GM21515 (cell line): ENCODE measurements at regions not wholly inside any gene's neighbourhood (a gene's known extent, or its start where the extent isn't known, plus 50 kb on each side); places are given as distances from the start of the nearest gene placed in this dataset.

Source experiments
- ATAC-seq: cut with Tn5 transposase; IDR thresholded peaks from one replicate; pipeline ENCODE4 v1.9.1; 2021; ENCODE audit not compliant: unreplicated experiment

DNA sequence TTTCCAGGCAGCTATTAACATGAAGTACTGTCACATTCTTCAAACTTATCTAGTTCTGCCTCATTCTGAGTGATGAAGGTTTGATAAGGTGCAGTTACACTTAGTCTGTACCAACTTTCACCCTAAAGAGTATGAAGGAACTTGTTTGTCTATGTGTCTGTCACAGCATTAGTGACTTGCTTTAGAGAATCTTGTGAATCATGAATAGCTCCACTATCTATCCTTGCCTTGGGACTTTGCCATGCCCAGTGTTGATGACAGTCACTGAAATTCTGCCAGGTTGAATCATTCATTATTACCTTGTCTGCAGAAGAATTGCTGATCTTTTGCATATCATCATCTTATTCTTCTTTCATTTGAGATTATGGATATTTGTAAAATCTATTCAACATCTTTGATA is 50.9 kb upstream of the A1CF start:
- ATAC-seq: no peak

DNA sequence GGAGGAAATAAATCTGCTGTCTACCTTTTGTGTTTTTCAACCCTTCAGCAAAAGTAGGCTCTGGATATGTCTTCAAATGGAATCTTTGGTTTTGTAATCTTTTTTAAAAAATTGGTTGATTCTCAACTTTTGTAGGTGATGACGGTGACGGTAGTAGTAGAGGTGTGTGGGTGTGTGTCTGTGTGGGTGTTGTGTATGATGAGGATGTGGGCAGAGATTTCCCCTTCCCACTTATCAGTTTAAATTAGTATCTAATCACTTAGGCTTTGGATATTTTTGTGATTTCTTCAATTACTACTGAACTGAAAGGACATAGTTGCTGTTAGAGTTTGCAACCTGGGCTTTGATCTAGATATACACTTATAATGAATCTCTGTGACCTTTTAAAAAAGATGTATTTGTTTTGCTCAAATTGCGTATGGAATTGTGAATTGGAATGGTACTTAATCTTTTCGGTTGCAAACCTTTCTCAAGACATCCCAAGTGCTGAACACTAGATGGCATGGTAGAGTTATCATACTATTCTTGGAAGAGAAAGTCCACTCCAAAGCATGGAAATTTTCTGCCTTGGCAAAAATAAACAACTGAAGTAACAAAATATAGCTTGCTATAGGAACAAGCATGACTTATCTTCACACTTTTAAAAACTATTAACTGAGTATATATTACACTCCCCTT is 51.9 kb upstream of the A1CF start:
- ATAC-seq: no peak

DNA sequence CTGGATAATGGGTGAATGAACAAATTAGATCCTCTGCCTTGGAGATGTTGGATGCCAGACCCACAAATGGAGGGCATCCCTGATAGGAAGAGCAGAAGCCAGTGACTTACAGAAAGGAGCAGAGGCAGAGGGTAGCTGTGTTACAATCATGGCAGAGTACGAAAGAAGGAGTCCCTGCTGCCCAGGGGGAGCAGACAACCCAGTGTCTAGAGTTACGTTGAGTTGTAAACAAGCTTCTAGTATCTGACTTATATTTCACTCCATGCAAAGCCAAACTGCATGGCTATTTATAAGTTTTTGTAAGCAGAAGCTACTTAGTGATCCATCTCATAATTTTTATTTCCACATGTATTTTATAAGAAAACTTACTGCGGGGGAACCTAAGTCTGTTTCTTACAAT is 56.2 kb upstream of the A1CF start:
- ATAC-seq: no peak

DNA sequence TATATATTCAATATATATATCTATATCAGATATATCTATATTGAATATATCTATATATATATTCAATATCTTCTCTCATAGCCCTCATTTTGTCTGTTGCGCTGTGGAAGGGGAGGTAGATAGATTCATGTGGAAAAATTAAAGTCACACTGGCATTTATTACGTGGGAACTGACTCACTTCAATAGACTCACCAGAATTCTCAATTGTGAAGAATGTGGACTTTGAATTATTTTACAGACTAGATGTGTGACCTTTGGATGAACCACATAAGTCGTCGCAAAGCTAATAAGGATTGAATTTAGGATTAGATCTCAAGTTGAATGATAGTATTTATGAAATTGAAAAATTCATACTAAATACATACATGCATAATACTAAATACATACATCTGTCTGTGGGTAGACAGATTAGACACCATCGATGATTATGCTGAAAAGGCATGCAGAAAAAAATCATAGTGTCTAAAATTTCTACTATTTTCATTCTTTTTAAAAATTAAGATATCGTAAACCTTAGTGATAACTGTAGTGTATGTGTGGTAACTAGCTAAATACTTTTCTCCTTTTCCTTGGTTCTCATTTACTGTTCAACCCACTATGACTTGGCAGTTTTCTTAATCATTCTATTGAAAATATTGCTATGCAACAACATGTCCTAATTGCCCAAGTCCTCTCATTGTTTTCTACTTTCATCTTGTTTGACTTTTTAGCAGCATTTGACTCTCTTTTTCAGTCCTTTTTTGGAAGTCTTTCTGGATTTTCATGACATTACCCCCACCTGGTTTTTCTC is 61.8 kb upstream of the A1CF start:
- ATAC-seq: no peak

DNA sequence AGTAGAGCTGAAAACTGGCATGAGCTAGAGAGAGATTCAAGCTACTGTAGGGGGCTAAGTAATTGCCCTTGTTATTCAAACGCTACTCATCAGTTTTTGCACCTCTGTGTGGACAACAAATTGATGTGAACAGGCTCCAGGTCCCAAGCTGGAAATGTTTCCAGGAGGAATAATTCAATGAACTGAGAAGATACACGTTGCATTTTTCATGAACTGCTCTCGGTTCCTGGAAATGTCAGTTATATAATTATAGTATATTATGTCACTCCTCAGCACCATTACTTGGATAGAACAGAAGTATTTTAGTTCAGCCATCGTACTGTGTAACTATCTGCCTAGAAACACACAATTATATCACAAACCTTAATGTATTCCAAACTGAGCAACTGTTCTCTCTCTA is 65.9 kb upstream of the A1CF start:
- no peak for ATAC-seq

DNA sequence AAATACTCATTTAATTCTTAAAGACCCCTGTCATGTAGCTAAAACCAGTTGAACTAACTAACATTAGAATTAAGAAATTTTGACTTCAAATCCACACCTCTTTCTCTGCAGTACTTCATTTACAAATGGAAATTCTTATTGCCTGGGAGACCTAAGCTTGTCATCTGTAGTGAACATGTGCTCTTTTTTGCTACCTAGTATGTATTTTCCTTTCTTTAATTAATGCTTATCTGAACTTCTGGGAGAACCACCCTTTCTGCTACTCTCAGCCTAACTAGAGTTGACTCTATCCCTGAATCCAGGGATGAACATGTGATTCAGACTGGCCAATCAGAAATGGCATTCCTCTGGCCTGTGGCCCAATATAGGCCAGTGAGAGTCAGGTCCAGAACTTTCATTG is 75.9 kb upstream of the A1CF start:
- ATAC-seq: no peak

DNA sequence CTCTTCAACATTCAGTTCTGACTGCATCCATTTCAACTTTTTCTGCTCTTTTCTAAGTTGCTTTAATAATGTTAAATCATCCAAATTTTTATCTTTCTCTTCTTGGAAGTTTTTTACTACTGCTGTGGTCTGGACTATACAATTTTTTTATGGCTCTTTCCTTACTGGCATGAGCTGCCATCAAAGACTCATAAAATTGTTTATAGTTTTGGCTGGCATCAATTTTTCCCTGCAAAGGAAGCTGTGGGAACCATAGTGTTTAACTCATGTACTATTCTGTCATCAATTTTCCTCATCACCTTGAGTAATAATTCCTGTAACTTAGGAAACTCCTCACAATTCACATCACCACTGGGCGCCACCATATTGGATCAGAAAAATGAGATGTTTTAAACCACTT is 77.6 kb upstream of the A1CF start:
- no peak for ATAC-seq

DNA sequence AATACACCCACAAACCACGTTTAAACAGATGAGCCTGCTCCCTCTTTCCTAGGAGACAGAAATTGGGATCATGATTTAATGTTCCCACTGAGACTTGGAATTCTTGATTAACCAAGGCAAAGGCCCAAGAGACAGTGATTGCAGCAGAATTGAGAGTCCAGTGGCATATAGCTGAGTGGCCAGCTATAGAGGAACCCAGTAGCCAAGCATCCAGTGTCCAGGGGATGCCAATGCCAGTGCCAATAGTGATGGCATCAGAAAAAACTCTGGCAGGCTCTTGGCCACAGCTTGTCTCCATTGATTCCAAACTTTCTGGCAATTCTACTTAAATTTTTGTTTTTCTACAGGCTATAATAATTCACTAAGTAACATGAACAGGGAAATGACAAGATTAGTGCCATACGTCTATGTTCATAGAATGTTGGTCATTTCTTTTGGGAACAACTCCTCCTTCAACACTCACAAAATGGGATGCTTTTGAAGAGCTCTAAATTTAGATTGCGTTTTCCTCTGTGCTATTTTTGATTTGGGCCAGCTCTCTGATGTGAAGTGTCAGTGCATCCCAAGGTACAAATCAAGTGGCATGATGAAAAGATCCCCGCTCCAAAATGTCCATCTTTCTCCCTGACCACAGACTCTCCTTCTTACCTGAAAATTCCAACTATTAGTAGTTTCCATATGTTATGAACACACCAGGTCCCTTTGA is 83.1 kb upstream of the A1CF start:
- no peak for ATAC-seq

DNA sequence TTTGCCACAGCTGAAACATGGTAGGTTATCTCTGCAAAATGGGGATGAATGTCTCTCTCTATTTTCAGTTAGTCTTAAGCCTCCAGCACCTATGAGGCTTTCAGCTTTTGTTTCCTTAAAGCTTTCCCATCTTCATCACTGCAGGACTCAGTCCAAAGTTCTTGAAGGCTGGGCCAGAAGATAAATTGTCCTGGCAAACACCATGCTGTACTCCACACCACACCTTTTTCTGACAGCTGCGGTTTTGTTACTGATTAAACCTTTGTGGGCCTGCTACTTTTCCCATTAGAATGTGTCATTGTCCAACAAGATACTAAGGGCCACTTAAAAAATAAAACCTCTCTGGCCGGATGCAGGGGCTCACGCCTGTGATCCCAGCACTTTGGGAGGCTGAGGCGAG is 87.2 kb upstream of the A1CF start:
- no peak for ATAC-seq

DNA sequence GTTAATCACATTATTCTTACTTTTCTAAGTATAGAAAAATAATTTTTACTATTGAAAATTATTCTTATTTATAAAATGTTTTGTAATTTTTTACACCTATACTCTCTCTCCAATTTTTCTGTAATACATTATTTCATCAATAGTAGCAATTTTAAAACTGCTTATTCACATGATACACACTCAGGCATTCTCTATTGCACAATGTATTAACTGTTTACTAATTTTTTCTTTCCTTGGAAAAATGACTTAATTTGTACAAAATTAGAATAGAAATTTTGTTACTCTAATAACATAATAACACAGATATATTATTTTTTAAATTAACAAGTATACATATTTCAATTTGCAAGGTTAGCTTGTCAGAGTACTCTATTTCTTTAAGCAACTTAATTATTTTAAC is 92.9 kb upstream of the PRKG1 start:
- no peak for ATAC-seq

DNA sequence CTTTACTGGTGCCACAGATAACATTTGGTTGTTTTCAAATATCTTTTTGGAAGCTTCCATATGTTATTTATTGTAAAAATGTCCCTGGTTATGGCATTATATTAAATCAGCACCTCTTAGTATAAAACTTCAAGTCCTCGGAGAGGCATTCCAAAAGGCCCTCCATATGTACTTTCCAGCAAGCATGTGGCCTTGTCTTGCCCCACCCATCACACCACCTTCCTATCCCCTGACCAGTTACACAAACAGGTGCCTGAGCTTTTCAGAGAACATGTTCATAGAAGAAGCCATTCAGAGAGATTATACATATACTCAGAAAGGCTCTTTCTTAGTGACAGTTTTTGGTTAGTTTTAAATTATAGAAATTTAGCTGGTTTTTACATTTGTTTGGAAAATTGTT is 92.4 kb upstream of the PRKG1 start:
- no peak for ATAC-seq

DNA sequence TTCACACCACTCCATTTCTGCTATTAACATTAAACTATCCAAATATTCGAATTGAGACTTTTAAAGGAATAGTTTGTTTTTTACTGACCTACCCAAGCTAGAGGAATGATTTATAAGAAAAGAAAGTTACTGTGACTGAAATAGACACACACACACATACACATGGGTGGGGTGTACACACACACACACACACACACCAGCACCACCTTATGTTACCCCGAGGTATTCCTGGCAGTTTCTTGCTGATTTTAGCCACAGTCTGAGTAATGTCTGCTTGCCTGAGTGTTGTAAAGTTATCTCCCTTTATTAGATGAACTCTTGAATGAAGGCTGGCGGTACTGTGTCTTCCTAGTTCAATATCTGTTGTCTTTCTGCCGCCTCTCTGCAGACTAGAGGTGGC is 91.3 kb upstream of the PRKG1 start:
- no peak for ATAC-seq

DNA sequence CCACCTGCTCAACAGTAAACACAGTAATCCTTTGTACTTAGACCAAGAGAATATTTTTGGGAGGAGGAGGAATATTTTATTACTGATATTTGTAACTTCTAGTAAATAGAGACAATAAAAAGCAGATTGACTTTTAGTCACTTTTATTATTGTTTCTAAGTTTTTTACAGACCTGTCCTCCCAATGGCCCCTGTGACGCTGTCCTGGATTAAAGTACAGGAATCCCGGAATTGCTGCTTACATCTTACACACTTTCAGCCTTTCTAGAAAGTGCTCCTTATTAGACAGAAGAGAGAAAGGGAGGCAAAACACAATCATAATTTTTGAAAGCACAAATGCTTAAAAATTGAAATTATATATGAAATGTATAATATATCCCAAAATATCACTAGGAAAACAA is 86.4 kb upstream of the PRKG1 start:
- ATAC-seq: no peak

DNA sequence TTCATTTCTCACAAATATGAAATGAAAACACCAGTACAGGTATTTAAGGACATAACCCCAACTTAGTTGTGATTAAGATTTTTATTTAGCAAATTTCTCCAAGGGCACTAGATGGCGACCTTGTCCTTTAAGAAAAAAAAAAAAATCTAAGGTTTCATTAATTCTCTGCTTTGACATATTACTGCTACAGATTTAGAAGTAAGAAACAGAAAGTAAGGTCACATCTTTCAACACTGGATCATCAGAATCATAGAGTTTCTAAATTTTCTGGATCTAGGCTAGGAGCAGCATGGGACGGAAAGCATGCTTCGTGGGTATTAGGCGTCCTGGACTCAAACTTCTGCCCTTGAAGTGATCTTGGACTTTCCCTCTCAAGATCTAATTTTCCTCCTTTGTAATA is 85.5 kb upstream of the PRKG1 start:
- no peak for ATAC-seq

DNA sequence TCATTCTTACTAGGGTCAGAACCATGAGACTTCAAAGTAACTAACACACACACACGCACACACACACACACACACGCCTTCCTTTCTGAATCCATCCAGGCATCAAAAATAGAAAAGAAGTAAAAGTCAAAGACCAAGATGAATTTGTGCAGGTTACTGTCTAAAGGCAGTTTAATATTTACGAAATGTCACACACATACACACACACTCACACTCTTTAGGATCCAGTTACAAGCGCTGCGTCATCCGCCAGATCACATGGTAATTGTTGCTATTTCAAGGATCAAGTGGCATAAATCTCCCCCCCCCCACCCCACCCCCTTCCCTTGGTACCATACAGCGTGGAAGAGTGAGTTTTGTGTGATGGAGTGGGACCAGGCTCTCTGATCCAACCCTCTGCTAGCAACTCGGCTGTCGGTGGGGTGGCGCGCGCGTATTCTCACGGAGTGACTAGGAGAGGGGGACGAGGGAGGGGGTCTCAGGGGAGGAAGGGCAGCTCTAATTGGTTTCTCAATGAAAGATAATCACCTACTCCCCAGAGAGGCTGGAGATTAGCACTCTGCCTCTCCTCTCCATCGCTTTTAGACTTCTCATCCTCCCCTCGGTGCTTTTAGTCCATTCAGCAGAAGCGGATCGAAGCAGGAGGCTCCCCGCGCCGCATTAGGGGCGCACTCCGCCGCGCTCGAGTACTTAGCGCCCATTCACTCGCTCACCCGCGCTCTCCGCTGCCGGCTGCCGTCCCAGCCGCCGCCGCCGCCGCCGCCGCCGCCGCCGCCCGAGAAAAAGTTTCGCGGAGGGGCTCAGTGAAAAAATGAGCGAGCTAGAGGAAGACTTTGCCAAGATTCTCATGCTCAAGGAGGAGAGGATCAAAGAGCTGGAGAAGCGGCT is 83.5 kb upstream of the PRKG1 start:
- no peak for ATAC-seq

DNA sequence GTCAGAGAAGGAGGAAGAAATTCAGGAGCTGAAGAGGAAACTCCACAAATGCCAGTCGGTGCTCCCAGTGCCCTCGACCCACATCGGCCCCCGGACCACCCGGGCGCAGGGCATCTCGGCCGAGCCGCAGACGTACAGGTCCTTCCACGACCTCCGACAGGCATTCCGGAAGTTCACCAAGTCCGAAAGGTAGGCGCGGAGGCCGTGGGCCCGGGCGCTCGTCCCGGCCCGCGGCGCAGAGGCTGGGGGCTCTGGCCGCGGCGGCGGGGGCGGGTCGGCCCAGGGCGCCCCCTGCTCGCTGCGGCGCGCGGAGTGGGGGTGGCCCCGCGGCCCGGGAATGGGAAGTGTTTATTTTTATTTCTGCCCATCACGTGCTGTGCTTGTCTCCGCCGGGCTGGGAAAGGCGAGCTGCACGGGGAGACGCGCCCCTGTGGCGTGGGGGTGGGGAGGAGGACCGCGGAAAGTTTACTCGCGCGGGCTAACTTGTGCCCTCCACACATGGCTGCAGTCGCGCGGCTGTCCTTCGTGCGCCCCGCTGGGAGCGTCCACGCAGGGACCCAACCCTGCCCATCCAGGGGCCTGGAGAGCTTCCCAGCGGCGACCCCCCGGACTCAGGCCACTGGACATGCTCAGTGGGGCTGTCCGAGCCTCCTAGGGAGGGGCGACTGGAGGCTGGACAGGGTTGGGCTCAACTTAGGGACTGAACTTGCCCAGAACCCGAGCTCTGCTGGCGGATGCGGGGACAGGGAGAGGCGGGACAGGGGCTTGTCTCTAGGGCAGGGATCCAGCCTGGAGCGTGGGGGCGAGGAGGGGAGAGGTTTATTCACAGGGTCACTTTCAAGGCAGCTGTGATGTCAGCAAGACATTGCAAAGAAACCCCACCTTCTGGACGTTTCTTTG is 82.6 kb upstream of the PRKG1 start:
- no peak for ATAC-seq

DNA sequence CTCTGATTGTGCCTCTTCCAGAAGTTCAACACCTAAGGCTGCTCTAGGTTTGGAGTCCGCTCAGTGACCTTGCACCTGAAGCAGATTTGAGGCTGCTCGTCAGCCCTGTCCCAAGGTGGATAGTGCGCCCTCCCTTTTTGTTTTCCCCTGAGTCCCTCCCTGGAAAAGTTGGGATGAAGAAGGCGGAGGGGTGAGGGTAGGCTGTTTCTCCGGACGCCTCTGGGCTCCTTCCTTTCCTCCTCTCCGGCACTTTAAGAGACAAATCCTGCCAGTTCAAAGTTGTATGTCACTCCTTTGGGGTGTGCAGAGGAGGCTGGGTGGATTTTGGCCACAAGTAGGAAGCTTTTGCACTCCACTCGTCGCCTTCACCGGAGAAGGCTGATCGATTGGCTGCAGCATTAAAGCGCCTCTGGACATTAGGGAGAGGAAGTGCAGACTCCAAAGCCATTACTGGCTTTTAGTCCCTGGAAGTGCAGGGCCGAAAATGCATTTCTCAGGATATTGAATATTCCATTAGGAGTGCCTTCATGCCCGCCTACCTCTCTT is 81.9 kb upstream of the PRKG1 start:
- ATAC-seq: no peak

DNA sequence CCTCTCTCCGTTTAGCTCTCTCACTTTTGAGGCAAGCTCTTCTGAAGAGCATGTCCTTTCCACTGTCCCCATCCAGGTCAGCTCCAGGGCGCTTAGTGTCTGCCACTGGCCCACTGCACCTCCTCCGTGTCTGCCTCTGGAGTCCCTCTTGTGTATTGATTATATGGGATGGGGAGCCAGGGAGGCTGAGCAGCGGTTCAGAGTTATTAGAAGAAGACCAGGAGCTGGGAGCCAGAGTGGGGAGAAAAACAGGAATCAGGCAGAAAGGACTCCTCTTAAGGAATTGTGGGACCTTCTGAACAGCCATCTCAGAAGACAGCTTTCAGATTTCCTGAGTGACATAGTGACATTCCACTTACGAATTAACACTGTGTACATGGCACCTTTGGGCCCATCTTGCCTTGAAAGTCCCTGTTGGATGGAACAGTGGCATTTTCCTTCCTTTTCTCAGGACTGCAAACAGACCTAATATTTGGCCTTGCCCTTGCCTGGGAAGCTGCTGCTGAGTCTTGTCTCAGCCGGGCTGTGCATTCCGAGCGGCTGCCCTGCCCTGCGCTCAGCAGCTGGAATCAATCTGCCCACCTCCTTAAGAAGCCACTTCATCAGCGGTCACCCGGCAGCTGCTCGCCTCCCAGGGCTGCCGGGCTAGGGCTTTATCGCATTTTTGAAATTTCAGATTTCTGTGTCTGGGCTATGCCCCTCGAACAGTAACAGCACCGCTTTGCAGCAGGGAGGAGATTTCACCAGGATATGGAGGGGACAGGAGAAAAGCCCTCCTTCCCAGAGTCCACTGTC is 81.1 kb upstream of the PRKG1 start:
- ATAC-seq: no peak

DNA sequence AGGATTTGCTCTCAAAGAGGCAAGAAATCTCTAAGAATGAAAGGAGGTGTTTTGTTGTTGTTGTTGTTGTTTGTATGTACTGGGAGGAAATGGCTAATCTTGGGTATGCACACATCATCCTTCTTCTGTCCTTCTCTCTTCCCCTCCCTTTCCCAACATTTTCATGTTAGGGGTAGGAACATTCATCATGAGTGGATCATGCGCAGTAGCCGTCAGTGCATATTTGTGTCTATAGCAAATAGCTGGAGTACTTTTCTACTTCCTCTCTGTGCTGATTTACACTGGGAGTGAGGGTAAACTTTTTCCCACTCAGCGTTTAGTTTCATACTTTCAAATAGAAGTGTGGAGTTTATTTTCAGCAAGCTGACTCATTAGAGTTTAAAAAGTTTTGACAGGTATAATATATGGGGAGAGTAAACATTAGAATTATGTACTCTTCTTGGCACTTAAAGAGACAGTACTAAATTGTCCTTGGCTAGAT is 80.5 kb upstream of the PRKG1 start:
- no peak for ATAC-seq
